Mesothelial cell of epicardium (in vitro differentiated cells): ENCODE measurements at regions not wholly inside any gene's neighbourhood (a gene's known extent, or its start where the extent isn't known, plus 50 kb on each side); places are given as distances from the start of the nearest gene placed in this dataset.
"Not testable (repeated sequence)": the region's sequence is repeated elsewhere in the genome, so short reads cannot be mapped to it uniquely, and the experiment has no call there.

Experiments used
- DNase-seq, 2 experiments: peaks; one replicate each; pipeline ENCODE4 v3.0.0; 2021; ENCODE audit warnings: low spot score in 2 of 2; ENCODE audit not compliant: unreplicated experiment in 2 of 2
- H3K27ac Mint-ChIP-seq: 2 replicates; pipeline ENCODE4 v1.8.0; 2021; ENCODE audit warnings: mixed read lengths
- H3K27me3 Mint-ChIP-seq: 2 replicates; pipeline ENCODE4 v1.8.0; 2021; ENCODE audit warnings: low read depth, mixed read lengths
- H3K36me3 Mint-ChIP-seq: 2 replicates; pipeline ENCODE4 v1.8.0; 2021; ENCODE audit warnings: mixed read lengths
- H3K4me1 Mint-ChIP-seq: 2 replicates; pipeline ENCODE4 v1.8.0; 2021; ENCODE audit warnings: mixed read lengths
- H3K4me3 Mint-ChIP-seq: 2 replicates; pipeline ENCODE4 v1.8.0; 2021; ENCODE audit warnings: mild to moderate bottlenecking, moderate library complexity, mixed read lengths
- H3K9me3 Mint-ChIP-seq: 2 replicates; pipeline ENCODE4 v1.8.0; 2021; ENCODE audit warnings: mixed read lengths
- CTCF ChIP-seq: fragments of 200-600 bp; sonication (generic); IDR thresholded peaks from one replicate; pipeline ENCODE4 v1.5.0; 2021; ENCODE audit warnings: antibody characterized with exemption; ENCODE audit not compliant: unreplicated experiment

DNA sequence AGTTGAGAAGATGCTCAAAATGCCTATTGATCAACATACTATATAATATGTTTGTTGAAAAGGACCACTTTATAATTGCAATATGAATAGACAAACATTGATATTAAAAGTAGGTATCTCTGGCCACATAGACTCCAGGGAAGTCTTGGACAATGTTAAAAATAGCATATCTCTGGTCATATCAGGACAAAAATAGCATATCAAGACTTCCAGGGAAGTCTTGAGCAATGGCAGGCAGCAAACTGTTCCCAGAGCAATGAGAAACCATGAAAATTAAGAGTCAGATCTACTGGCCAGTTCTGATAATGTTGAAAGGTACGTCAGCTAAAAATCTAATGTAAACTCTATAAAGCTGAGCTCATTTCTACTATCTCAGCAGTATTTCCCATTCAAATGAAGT, 1130.3 kb upstream of the CITED2 start:
- no peaks in the 10 kb centered on the region for H3K27me3 Mint-ChIP-seq
- no peak for DNase-seq
- TF ChIP-seq CTCF: no peak

GRCh38 chr6:140500849-140501248, 1126.4 kb upstream of the CITED2 start:
- Mint-ChIP-seq H3K9me3 (peaks cover 19% of the 10 kb centered on the region), H3K4me3 (no peak overlapping the region), H3K27ac (no peak overlapping the region), H3K27me3 (no peaks in the 10 kb centered on the region), H3K4me1 (peaks cover 11% of the 10 kb centered on the region), H3K36me3 (no peaks in the 10 kb centered on the region)
- TF ChIP-seq CTCF: no peak
- no peak for DNase-seq

More for the DNA sequence above, 1130.3 kb upstream of the CITED2 start:
- Mint-ChIP-seq H3K9me3 (peaks cover 18% of the 10 kb centered on the region), H3K36me3 (no peaks in the 10 kb centered on the region), H3K27ac (no peak overlapping the region), H3K4me1 (peaks cover 8% of the 10 kb centered on the region), H3K4me3 (no peak overlapping the region)

DNA sequence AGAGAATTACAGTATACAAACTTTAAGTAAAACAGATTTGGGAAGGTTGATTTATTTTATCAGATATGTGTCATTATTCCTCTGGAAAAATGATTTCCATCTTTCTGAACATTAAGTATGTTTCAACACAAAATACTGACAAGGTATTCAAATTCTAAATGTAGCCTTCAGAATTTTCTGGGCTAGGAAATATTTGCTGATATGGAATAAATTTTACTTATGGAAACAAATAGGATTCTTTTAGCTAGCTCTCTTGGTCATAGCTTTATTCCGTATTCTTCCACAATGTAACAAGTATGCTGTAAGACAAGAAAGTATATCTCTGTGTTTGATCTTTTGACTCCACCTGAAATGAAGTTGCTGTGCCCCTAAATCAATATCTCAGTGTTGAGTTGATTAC, 1125.2 kb upstream of the CITED2 start:
- H3K27me3 Mint-ChIP-seq: no peaks in the 10 kb centered on the region
- no peaks in the 10 kb centered on the region for H3K36me3 Mint-ChIP-seq
- H3K9me3 Mint-ChIP-seq: peaks cover 13% of the 10 kb centered on the region
- no peak overlapping the region for H3K4me3 Mint-ChIP-seq
- H3K4me1 Mint-ChIP-seq: peaks cover 13% of the 10 kb centered on the region
- no peak for DNase-seq
- peak overlapping the region; percentile 37 for H3K27ac Mint-ChIP-seq
- TF ChIP-seq CTCF: no peak

- H3K36me3 Mint-ChIP-seq: no peaks in the 10 kb centered on the region
- peaks cover 7% of the 10 kb centered on the region for H3K4me1 Mint-ChIP-seq
- H3K9me3 Mint-ChIP-seq: peaks cover 16% of the 10 kb centered on the region
- no peaks in the 10 kb centered on the region for H3K27me3 Mint-ChIP-seq
- TF ChIP-seq CTCF: no peak
- H3K27ac Mint-ChIP-seq: peak overlapping the region; percentile 28
- H3K4me3 Mint-ChIP-seq: no peak overlapping the region
- no peak for DNase-seq
Measured at GRCh38 chr6:140494321-140495108, 1120.1 kb upstream of the CITED2 start.

GRCh38 chr6:140493470-140493869, 1119.0 kb upstream of the CITED2 start:
- DNase-seq, H3K27me3 Mint-ChIP-seq, H3K27ac Mint-ChIP-seq, H3K36me3 Mint-ChIP-seq, H3K4me1 Mint-ChIP-seq, H3K4me3 Mint-ChIP-seq: not testable (repeated sequence)
- peaks cover 20% of the 10 kb centered on the region for H3K9me3 Mint-ChIP-seq

GRCh38 chr6:140490081-140490480, 1115.6 kb upstream of the CITED2 start:
- no peak for DNase-seq
- TF ChIP-seq CTCF: no peak
- Mint-ChIP-seq H3K36me3 (peaks cover 5% of the 10 kb centered on the region), H3K27me3 (no peaks in the 10 kb centered on the region), H3K4me1 (peaks cover 17% of the 10 kb centered on the region), H3K27ac (no peak overlapping the region), H3K9me3 (peaks cover 24% of the 10 kb centered on the region), H3K4me3 (no peak overlapping the region)
